ENCODE measurements at regions not wholly inside any gene's neighbourhood (a gene's known extent, or its start where the extent isn't known, plus 50 kb on each side); places are given as distances from the start of the nearest gene placed in this dataset.

GRCh38 chr16:54798267-54798666 lies 132.4 kb upstream of the IRX5 start:
- Mint-ChIP-seq H3K27me3 (no peaks in the 10 kb centered on the region), H3K36me3 (no peaks in the 10 kb centered on the region), H3K9me3 (ENCODE audit: low read depth) (peaks cover 7% of the 10 kb centered on the region), H3K4me1 (no peaks in the 10 kb centered on the region), H3K4me3 (no peak overlapping the region), H3K27ac (no peak overlapping the region)
- CTCF ChIA-PET: no interaction called here
- ATAC-seq (no peak), DNase-seq (no peak)

GRCh38 chr16:54796211-54796610 lies 134.5 kb upstream of the IRX5 start:
- ATAC-seq (no peak), DNase-seq (no peak)
- Mint-ChIP-seq H3K27ac (no peak overlapping the region), H3K36me3 (no peaks in the 10 kb centered on the region), H3K4me3 (no peak overlapping the region), H3K9me3 (ENCODE audit: low read depth) (peaks cover 5% of the 10 kb centered on the region), H3K4me1 (no peaks in the 10 kb centered on the region), H3K27me3 (no peaks in the 10 kb centered on the region)
- CTCF ChIA-PET: no interaction called here

- ATAC-seq (no peak), DNase-seq (no peak)
- Mint-ChIP-seq H3K9me3 (ENCODE audit: low read depth) (no peaks in the 10 kb centered on the region), H3K4me1 (no peaks in the 10 kb centered on the region), H3K27me3 (no peaks in the 10 kb centered on the region), H3K36me3 (no peaks in the 10 kb centered on the region), H3K4me3 (no peak overlapping the region), H3K27ac (no peak overlapping the region)
- CTCF ChIA-PET: no interaction called here
Measured at GRCh38 chr16:54792811-54793210, 137.9 kb upstream of the IRX5 start.

- H3K4me3 Mint-ChIP-seq: no peak overlapping the region
- H3K9me3 Mint-ChIP-seq (ENCODE audit: low read depth): no peaks in the 10 kb centered on the region
- H3K27ac Mint-ChIP-seq: no peak overlapping the region
- no peak for DNase-seq
- no peaks in the 10 kb centered on the region for H3K27me3 Mint-ChIP-seq
- ATAC-seq: no peak
- CTCF ChIA-PET: no interaction called here
- H3K4me1 Mint-ChIP-seq: no peaks in the 10 kb centered on the region
- no peaks in the 10 kb centered on the region for H3K36me3 Mint-ChIP-seq
Measured at GRCh38 chr16:54787045-54787444, 143.6 kb upstream of the IRX5 start.

- Mint-ChIP-seq H3K4me1 (no peaks in the 10 kb centered on the region), H3K4me3 (no peak overlapping the region), H3K36me3 (no peaks in the 10 kb centered on the region), H3K9me3 (ENCODE audit: low read depth) (no peaks in the 10 kb centered on the region), H3K27ac (no peak overlapping the region), H3K27me3 (no peaks in the 10 kb centered on the region)
- no peak for ATAC-seq
- CTCF ChIA-PET: no interaction called here
- DNase-seq: no peak
Measured at GRCh38 chr16:54783980-54784379, 146.7 kb upstream of the IRX5 start.

GRCh38 chr16:54783226-54783625 lies 147.4 kb upstream of the IRX5 start:
- DNase-seq (no peak), ATAC-seq (no peak)
- no peak overlapping the region for H3K4me3 Mint-ChIP-seq
- H3K4me1 Mint-ChIP-seq: no peaks in the 10 kb centered on the region
- H3K27me3 Mint-ChIP-seq: no peaks in the 10 kb centered on the region
- no peak overlapping the region for H3K27ac Mint-ChIP-seq
- H3K9me3 Mint-ChIP-seq (ENCODE audit: low read depth): no peaks in the 10 kb centered on the region
- CTCF ChIA-PET: no interaction called here
- H3K36me3 Mint-ChIP-seq: no peaks in the 10 kb centered on the region

- no peak overlapping the region for H3K27ac Mint-ChIP-seq
- H3K9me3 Mint-ChIP-seq (ENCODE audit: low read depth): no peaks in the 10 kb centered on the region
- H3K4me3 Mint-ChIP-seq: no peak overlapping the region
- H3K27me3 Mint-ChIP-seq: no peaks in the 10 kb centered on the region
- CTCF ChIA-PET: no interaction called here
- ATAC-seq (no peak), DNase-seq (no peak)
- no peaks in the 10 kb centered on the region for H3K4me1 Mint-ChIP-seq
- H3K36me3 Mint-ChIP-seq: no peaks in the 10 kb centered on the region
Measured at GRCh38 chr16:54780266-54780665, 150.4 kb upstream of the IRX5 start.

- H3K27ac Mint-ChIP-seq: no peak overlapping the region
- no peak for ATAC-seq
- CTCF ChIA-PET: no interaction called here
Measured at GRCh38 chr16:54779549-54779948, 151.1 kb upstream of the IRX5 start.

GRCh38 chr16:54774768-54775167 lies 155.9 kb upstream of the IRX5 start:
- Mint-ChIP-seq H3K27ac (no peak overlapping the region), H3K36me3 (no peaks in the 10 kb centered on the region), H3K9me3 (ENCODE audit: low read depth) (no peaks in the 10 kb centered on the region), H3K4me3 (no peak overlapping the region), H3K27me3 (no peaks in the 10 kb centered on the region), H3K4me1 (no peaks in the 10 kb centered on the region)
- no peak for DNase-seq
- ATAC-seq: no peak
- CTCF ChIA-PET: interaction anchor here (0.8 kb wide), 1 partner anchor 1046 kb away, joined by 3 read pairs; no protein-coding TSS in a partner anchor

More at GRCh38 chr16:54779549-54779948, 151.1 kb upstream of the IRX5 start:
- no peaks in the 10 kb centered on the region for H3K4me1 Mint-ChIP-seq
- no peaks in the 10 kb centered on the region for H3K9me3 Mint-ChIP-seq (ENCODE audit: low read depth)
- DNase-seq: no peak
- no peak overlapping the region for H3K4me3 Mint-ChIP-seq
- no peaks in the 10 kb centered on the region for H3K36me3 Mint-ChIP-seq
- H3K27me3 Mint-ChIP-seq: no peaks in the 10 kb centered on the region

- H3K4me1 Mint-ChIP-seq: no peaks in the 10 kb centered on the region
- DNase-seq (no peak), ATAC-seq (no peak)
- CTCF ChIA-PET: no interaction called here
- no peak overlapping the region for H3K27ac Mint-ChIP-seq
- no peak overlapping the region for H3K4me3 Mint-ChIP-seq
- H3K36me3 Mint-ChIP-seq: no peaks in the 10 kb centered on the region
- no peaks in the 10 kb centered on the region for H3K27me3 Mint-ChIP-seq
- H3K9me3 Mint-ChIP-seq (ENCODE audit: low read depth): no peaks in the 10 kb centered on the region
Measured at GRCh38 chr16:54772400-54772799, 158.3 kb upstream of the IRX5 start.

GRCh38 chr16:54766355-54766754 lies 164.3 kb upstream of the IRX5 start:
- no peak overlapping the region for H3K27ac Mint-ChIP-seq
- no peaks in the 10 kb centered on the region for H3K36me3 Mint-ChIP-seq
- H3K4me3 Mint-ChIP-seq: no peak overlapping the region
- no peak for DNase-seq
- no peak for ATAC-seq
- no peaks in the 10 kb centered on the region for H3K27me3 Mint-ChIP-seq
- CTCF ChIA-PET: no interaction called here
- H3K4me1 Mint-ChIP-seq: no peaks in the 10 kb centered on the region
- no peaks in the 10 kb centered on the region for H3K9me3 Mint-ChIP-seq (ENCODE audit: low read depth)

GRCh38 chr16:54750249-54750648 lies 180.4 kb upstream of the IRX5 start:
- CTCF ChIA-PET: no interaction called here
- H3K4me1 Mint-ChIP-seq: peaks cover 2% of the 10 kb centered on the region
- H3K4me3 Mint-ChIP-seq: no peak overlapping the region
- H3K36me3 Mint-ChIP-seq: no peaks in the 10 kb centered on the region
- no peaks in the 10 kb centered on the region for H3K9me3 Mint-ChIP-seq (ENCODE audit: low read depth)
- no peaks in the 10 kb centered on the region for H3K27me3 Mint-ChIP-seq
- ATAC-seq (no peak), DNase-seq (no peak)
- H3K27ac Mint-ChIP-seq: no peak overlapping the region

GRCh38 chr16:54748611-54749190 lies 182.0 kb upstream of the IRX5 start:
- no peaks in the 10 kb centered on the region for H3K27me3 Mint-ChIP-seq
- no peaks in the 10 kb centered on the region for H3K36me3 Mint-ChIP-seq
- peaks cover 2% of the 10 kb centered on the region for H3K4me1 Mint-ChIP-seq
- ATAC-seq (no peak), DNase-seq (no peak)
- H3K27ac Mint-ChIP-seq: no peak overlapping the region
- no peaks in the 10 kb centered on the region for H3K9me3 Mint-ChIP-seq (ENCODE audit: low read depth)
- CTCF ChIA-PET: no interaction called here
- H3K4me3 Mint-ChIP-seq: no peak overlapping the region

- no peak for ATAC-seq
- Mint-ChIP-seq H3K36me3 (no peaks in the 10 kb centered on the region), H3K9me3 (ENCODE audit: low read depth) (no peaks in the 10 kb centered on the region), H3K27ac (no peak overlapping the region), H3K27me3 (no peaks in the 10 kb centered on the region), H3K4me1 (peaks cover 2% of the 10 kb centered on the region), H3K4me3 (no peak overlapping the region)
- DNase-seq: no peak
- CTCF ChIA-PET: no interaction called here
Measured at GRCh38 chr16:54746596-54746995, 184.1 kb upstream of the IRX5 start.

- Mint-ChIP-seq H3K27me3 (no peaks in the 10 kb centered on the region), H3K27ac (no peak overlapping the region), H3K9me3 (ENCODE audit: low read depth) (no peaks in the 10 kb centered on the region), H3K36me3 (no peaks in the 10 kb centered on the region), H3K4me1 (no peaks in the 10 kb centered on the region), H3K4me3 (no peak overlapping the region)
- DNase-seq (no peak), ATAC-seq (no peak)
- CTCF ChIA-PET: no interaction called here
Measured at GRCh38 chr16:54744998-54745397, 185.7 kb upstream of the IRX5 start.
